Activated CD8-positive, alpha-beta T cell treated with anti-CD3 and anti-CD28 coated beads, Interleukin-2, amount 10 ng/mL, durations not matched to agents 7 days and 5 days (primary cell): ENCODE measurements at regions not wholly inside any gene's neighbourhood (a gene's known extent, or its start where the extent isn't known, plus 50 kb on each side); places are given as distances from the start of the nearest gene placed in this dataset.

Experiments
- ATAC-seq: fragments of 150-1000 bp; cut with Tn5 transposase; one replicate; pipeline ENCODE4 v1.10.0; 2021; ENCODE audit warnings: moderate library complexity
- CTCF ChIA-PET: fragments of 350-600 bp; sonication (Branson Sonifier 250); formaldehyde crosslinking; loops from one replicate; lab custom pipeline; 2021; ENCODE audit warnings: antibody characterized with exemption; lab: Charles Lee
- POLR2A ChIA-PET: fragments of 350-600 bp; sonication (Branson Sonifier 250); formaldehyde crosslinking; loops from one replicate; lab custom pipeline; 2021; ENCODE audit warnings: antibody characterized with exemption; lab: Charles Lee
- DNase-seq: peaks from one replicate; pipeline ENCODE4 v3.0.0-alpha.2; 2020
- H3K27ac Mint-ChIP-seq: one replicate; pipeline ENCODE4 v1.8.0; 2021; ENCODE audit warnings: mild to moderate bottlenecking, mixed read lengths
- H3K27me3 Mint-ChIP-seq: one replicate; pipeline ENCODE4 v1.8.0; 2021; ENCODE audit warnings: low read depth, mixed read lengths
- H3K36me3 Mint-ChIP-seq: one replicate; pipeline ENCODE4 v1.8.0; 2021; ENCODE audit warnings: low read depth, mixed read lengths
- H3K4me1 Mint-ChIP-seq: one replicate; pipeline ENCODE4 v1.8.0; 2021; ENCODE audit warnings: low read depth, mixed read lengths
- H3K4me3 Mint-ChIP-seq: one replicate; pipeline ENCODE4 v1.8.0; 2021; ENCODE audit warnings: mild to moderate bottlenecking, mixed read lengths
- H3K9me3 Mint-ChIP-seq: one replicate; pipeline ENCODE4 v1.8.0; 2022; ENCODE audit warnings: mixed read lengths; ENCODE audit not compliant: insufficient read depth

DNA sequence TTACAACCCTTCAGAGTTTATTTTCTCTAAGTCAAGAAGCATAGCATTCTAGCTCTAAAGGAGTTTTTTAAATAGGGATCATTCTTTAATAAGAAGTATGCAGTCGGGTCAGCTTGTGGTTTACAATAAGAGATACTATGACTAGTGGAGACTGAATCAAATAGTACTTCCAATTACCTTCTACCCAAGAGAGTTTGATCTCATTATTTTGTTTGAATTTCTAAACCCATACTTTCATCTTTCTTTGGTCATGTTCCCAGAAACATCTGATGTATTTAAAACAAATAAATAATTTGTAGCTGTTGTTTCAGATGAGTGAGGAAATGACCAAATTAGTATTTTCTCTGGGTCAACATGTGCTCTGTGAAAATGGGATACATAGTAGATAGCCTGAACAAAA, 160.2 kb upstream of the CDH6 start:
- Mint-ChIP-seq H3K36me3 (no peaks in the 10 kb centered on the region), H3K27me3 (no peaks in the 10 kb centered on the region)
- CTCF ChIA-PET: no interaction called here

GRCh38 chr5:31029925-31030324, 163.6 kb upstream of the CDH6 start:
- Mint-ChIP-seq H3K36me3 (no peaks in the 10 kb centered on the region), H3K4me1 (no peaks in the 10 kb centered on the region), H3K27ac (no peak overlapping the region), H3K4me3 (no peak overlapping the region), H3K27me3 (no peaks in the 10 kb centered on the region), H3K9me3 (peaks cover 31% of the 10 kb centered on the region)
- ChIA-PET POLR2A (no interaction called here), CTCF (no interaction called here)
- no peak for ATAC-seq
- no peak for DNase-seq

More for the DNA sequence above, 160.2 kb upstream of the CDH6 start:
- H3K9me3 Mint-ChIP-seq: peaks cover 32% of the 10 kb centered on the region
- ATAC-seq (no peak), DNase-seq (no peak)
- no peak overlapping the region for H3K4me3 Mint-ChIP-seq
- no peaks in the 10 kb centered on the region for H3K4me1 Mint-ChIP-seq
- H3K27ac Mint-ChIP-seq: no peak overlapping the region
- POLR2A ChIA-PET: no interaction called here

- Mint-ChIP-seq H3K27ac (no peak overlapping the region), H3K4me1 (no peaks in the 10 kb centered on the region), H3K36me3 (no peaks in the 10 kb centered on the region), H3K4me3 (no peak overlapping the region), H3K9me3 (peaks cover 20% of the 10 kb centered on the region), H3K27me3 (no peaks in the 10 kb centered on the region)
- ChIA-PET POLR2A (no interaction called here), CTCF (no interaction called here)
- DNase-seq (no peak), ATAC-seq (no peak)
These were observed 165.8 kb upstream of the CDH6 start for GRCh38 chr5:31027721-31028120.

- Mint-ChIP-seq H3K27ac (no peak overlapping the region), H3K36me3 (no peaks in the 10 kb centered on the region), H3K4me3 (no peak overlapping the region), H3K9me3 (peaks cover 8% of the 10 kb centered on the region), H3K4me1 (no peaks in the 10 kb centered on the region), H3K27me3 (no peaks in the 10 kb centered on the region)
- POLR2A ChIA-PET: no interaction called here
- CTCF ChIA-PET: no interaction called here
- DNase-seq (no peak), ATAC-seq (no peak)
These were observed 170.4 kb upstream of the CDH6 start for GRCh38 chr5:31023105-31023504.

GRCh38 chr5:31021181-31021624, 172.3 kb upstream of the CDH6 start:
- H3K4me1 Mint-ChIP-seq: no peaks in the 10 kb centered on the region
- H3K36me3 Mint-ChIP-seq: no peaks in the 10 kb centered on the region
- ATAC-seq: no peak
- peaks cover 6% of the 10 kb centered on the region for H3K9me3 Mint-ChIP-seq
- no peak overlapping the region for H3K27ac Mint-ChIP-seq
- POLR2A ChIA-PET: no interaction called here
- CTCF ChIA-PET: no interaction called here
- no peak overlapping the region for H3K4me3 Mint-ChIP-seq
- no peak for DNase-seq
- no peaks in the 10 kb centered on the region for H3K27me3 Mint-ChIP-seq

- POLR2A ChIA-PET: no interaction called here
- ATAC-seq: no peak
- Mint-ChIP-seq H3K27ac (no peak overlapping the region), H3K4me3 (no peak overlapping the region), H3K27me3 (no peaks in the 10 kb centered on the region), H3K36me3 (no peaks in the 10 kb centered on the region), H3K9me3 (peaks cover 9% of the 10 kb centered on the region), H3K4me1 (no peaks in the 10 kb centered on the region)
- CTCF ChIA-PET: no interaction called here
- DNase-seq: no peak
These were observed 185.3 kb upstream of the CDH6 start for GRCh38 chr5:31008231-31008630.

GRCh38 chr5:31007672-31008071, 185.8 kb upstream of the CDH6 start:
- no peak for ATAC-seq
- ChIA-PET POLR2A (no interaction called here), CTCF (no interaction called here)
- Mint-ChIP-seq H3K4me3 (no peak overlapping the region), H3K27ac (no peak overlapping the region), H3K36me3 (no peaks in the 10 kb centered on the region), H3K27me3 (no peaks in the 10 kb centered on the region), H3K4me1 (no peaks in the 10 kb centered on the region), H3K9me3 (peaks cover 3% of the 10 kb centered on the region)
- no peak for DNase-seq

GRCh38 chr5:31000287-31000686, 193.2 kb upstream of the CDH6 start:
- H3K9me3 Mint-ChIP-seq: peaks cover 3% of the 10 kb centered on the region
- no peaks in the 10 kb centered on the region for H3K4me1 Mint-ChIP-seq
- POLR2A ChIA-PET: no interaction called here
- no peaks in the 10 kb centered on the region for H3K27me3 Mint-ChIP-seq
- no peaks in the 10 kb centered on the region for H3K36me3 Mint-ChIP-seq
- CTCF ChIA-PET: no interaction called here
- ATAC-seq: no peak
- no peak overlapping the region for H3K4me3 Mint-ChIP-seq
- DNase-seq: no peak
- H3K27ac Mint-ChIP-seq: no peak overlapping the region

DNA sequence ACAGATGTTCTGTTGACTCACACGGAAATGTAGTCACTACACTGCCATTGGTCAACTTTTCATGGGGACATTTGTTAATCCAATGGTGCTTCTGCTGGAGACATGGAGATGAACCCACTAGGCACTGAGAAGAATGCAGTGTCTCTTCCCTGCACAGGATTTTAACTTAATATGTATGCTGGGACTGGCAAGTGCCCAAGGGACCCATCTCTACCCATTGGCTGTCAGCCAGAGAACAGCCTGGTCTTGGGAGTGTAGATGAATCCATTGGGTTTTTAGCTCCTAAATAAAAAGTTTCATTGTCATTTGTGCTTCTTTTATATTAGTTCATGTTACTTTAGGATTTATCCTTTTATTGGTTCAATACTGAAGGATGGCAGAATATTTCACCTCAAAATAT, 195.8 kb upstream of the CDH6 start:
- DNase-seq: no peak
- no peaks in the 10 kb centered on the region for H3K4me1 Mint-ChIP-seq
- no peak overlapping the region for H3K4me3 Mint-ChIP-seq
- H3K36me3 Mint-ChIP-seq: no peaks in the 10 kb centered on the region
- no peaks in the 10 kb centered on the region for H3K9me3 Mint-ChIP-seq
- ChIA-PET POLR2A (no interaction called here), CTCF (no interaction called here)
- H3K27ac Mint-ChIP-seq: no peak overlapping the region
- no peaks in the 10 kb centered on the region for H3K27me3 Mint-ChIP-seq
- ATAC-seq: no peak

GRCh38 chr5:30994902-30995301, 198.6 kb upstream of the CDH6 start:
- Mint-ChIP-seq H3K4me3 (no peak overlapping the region), H3K27me3 (no peaks in the 10 kb centered on the region), H3K9me3 (peaks cover 7% of the 10 kb centered on the region), H3K4me1 (no peaks in the 10 kb centered on the region), H3K36me3 (no peaks in the 10 kb centered on the region), H3K27ac (no peak overlapping the region)
- ChIA-PET CTCF (no interaction called here), POLR2A (no interaction called here)
- ATAC-seq (no peak), DNase-seq (no peak)

- CTCF ChIA-PET: no interaction called here
- no peaks in the 10 kb centered on the region for H3K36me3 Mint-ChIP-seq
- no peak overlapping the region for H3K27ac Mint-ChIP-seq
- H3K4me3 Mint-ChIP-seq: no peak overlapping the region
- ATAC-seq (no peak), DNase-seq (no peak)
- no peaks in the 10 kb centered on the region for H3K4me1 Mint-ChIP-seq
- no peaks in the 10 kb centered on the region for H3K27me3 Mint-ChIP-seq
- POLR2A ChIA-PET: no interaction called here
- H3K9me3 Mint-ChIP-seq: peaks cover 7% of the 10 kb centered on the region
These were observed 199.3 kb upstream of the CDH6 start for GRCh38 chr5:30994176-30994575.

GRCh38 chr5:30991462-30991861, 202.0 kb upstream of the CDH6 start:
- Mint-ChIP-seq H3K36me3 (no peaks in the 10 kb centered on the region), H3K9me3 (peaks cover 7% of the 10 kb centered on the region), H3K4me3 (no peak overlapping the region), H3K27me3 (no peaks in the 10 kb centered on the region), H3K27ac (no peak overlapping the region), H3K4me1 (no peaks in the 10 kb centered on the region)
- ChIA-PET CTCF (no interaction called here), POLR2A (no interaction called here)
- DNase-seq: no peak
- ATAC-seq: no peak

GRCh38 chr5:30981576-30981975, 211.9 kb upstream of the CDH6 start:
- ATAC-seq (no peak), DNase-seq (no peak)
- Mint-ChIP-seq H3K9me3 (peaks cover 11% of the 10 kb centered on the region), H3K36me3 (no peaks in the 10 kb centered on the region), H3K27ac (no peak overlapping the region), H3K4me1 (no peaks in the 10 kb centered on the region), H3K27me3 (no peaks in the 10 kb centered on the region), H3K4me3 (no peak overlapping the region)
- ChIA-PET CTCF (no interaction called here), POLR2A (no interaction called here)
